Epithelial cell of esophagus (primary cell): ENCODE measurements at regions not wholly inside any gene's neighbourhood (a gene's known extent, or its start where the extent isn't known, plus 50 kb on each side); places are given as distances from the start of the nearest gene placed in this dataset.
A peak's percentile ranks its signal among the peaks of the same experiment; 100 is the strongest.

Experiments used
- DNase-seq: peaks from one replicate; pipeline ENCODE4 v3.0.0; 2010; ENCODE audit warnings: low read depth
- H3K4me3 ChIP-seq: 2 replicates; pipeline ENCODE4 v1.5.1; 2011; ENCODE audit warnings: mild to moderate bottlenecking, low read length, control low read depth
- CTCF ChIP-seq: IDR thresholded peaks from 2 replicates; pipeline ENCODE4 v1.5.1; 2011; ENCODE audit warnings: low read depth, mild to moderate bottlenecking, low read length, control low read depth, inconsistent platforms; ENCODE audit not compliant: insufficient read depth; ENCODE audit errors: missing control alignments

- no peak for DNase-seq
- H3K4me3 ChIP-seq: no peak overlapping the region
- TF ChIP-seq CTCF: no peak
These were observed 1868.9 kb downstream of the PCDH7 start for GRCh38 chr4:32589097-32589496.

- no peak overlapping the region for H3K4me3 ChIP-seq
- no peak for DNase-seq
- TF ChIP-seq CTCF: no peak
These were observed 1869.7 kb downstream of the PCDH7 start for GRCh38 chr4:32589853-32590252.

- no peak for DNase-seq
- TF ChIP-seq CTCF: no peak
- no peak overlapping the region for H3K4me3 ChIP-seq
These were observed 1877.2 kb downstream of the PCDH7 start for GRCh38 chr4:32597354-32597753.

- TF ChIP-seq CTCF: no peak
These were observed 1881.7 kb downstream of the PCDH7 start for GRCh38 chr4:32601848-32602247.

GRCh38 chr4:32607978-32608377, 1887.8 kb downstream of the PCDH7 start:
- no peak overlapping the region for H3K4me3 ChIP-seq
- no peak for TF ChIP-seq CTCF
- no peak for DNase-seq

More at GRCh38 chr4:32601848-32602247, 1881.7 kb downstream of the PCDH7 start:
- H3K4me3 ChIP-seq: no peak overlapping the region
- DNase-seq: no peak

- peak; percentile 27 for DNase-seq
- no peak for TF ChIP-seq CTCF
- H3K4me3 ChIP-seq: no peak overlapping the region
These were observed 1904.9 kb downstream of the PCDH7 start for GRCh38 chr4:32624943-32625603.

- H3K4me3 ChIP-seq: no peak overlapping the region
- no peak for DNase-seq
- no peak for TF ChIP-seq CTCF
These were observed 1905.6 kb downstream of the PCDH7 start for GRCh38 chr4:32625687-32626337.
